MM.1S (cell line): ENCODE measurements at regions not wholly inside any gene's neighbourhood (a gene's known extent, or its start where the extent isn't known, plus 50 kb on each side); places are given as distances from the start of the nearest gene placed in this dataset.

Experiments used
- EZH2 ChIP-seq: fragments of 300-600 bp; sonication (generic); optimal IDR thresholded peaks from 2 replicates; pipeline ENCODE3; 2017; ENCODE audit warnings: low read depth, mild to moderate bottlenecking, antibody characterized with exemption, low read length, mixed read lengths
- EZH2phosphoT487 ChIP-seq: fragments of 300-600 bp; sonication (generic); IDR thresholded peaks from 2 replicates; pipeline ENCODE4 v1.6.1; 2018; ENCODE audit warnings: antibody characterized with exemption, low read length
- TF ChIP-seq, protein P1 (sequence below): fragments of 300-600 bp; sonication (generic); IDR thresholded peaks from 2 replicates; pipeline ENCODE4 v1.5.1; 2016; ENCODE audit warnings: antibody characterized with exemption, low read length, mixed read lengths

DNA sequence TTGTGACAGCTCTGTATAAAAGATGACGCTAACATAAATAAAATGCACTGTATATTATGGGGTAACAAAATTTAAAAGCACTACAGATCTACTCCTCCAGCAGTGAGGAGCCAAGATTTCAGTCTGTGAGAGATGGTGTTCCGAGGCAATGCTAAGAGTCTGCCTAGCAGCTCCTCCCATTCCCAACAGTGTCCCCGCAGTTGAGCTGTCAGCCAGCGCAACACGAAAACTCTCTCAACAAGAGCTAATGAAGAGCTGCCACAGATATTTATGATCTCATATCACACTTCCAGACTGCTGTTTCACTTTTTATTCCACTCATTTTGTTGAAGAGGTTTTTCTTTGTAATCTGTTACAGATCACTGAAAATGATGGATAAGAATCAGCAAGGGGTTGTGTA is 53.9 kb upstream of the ESRRG start:
- TF ChIP-seq, protein P1, sequence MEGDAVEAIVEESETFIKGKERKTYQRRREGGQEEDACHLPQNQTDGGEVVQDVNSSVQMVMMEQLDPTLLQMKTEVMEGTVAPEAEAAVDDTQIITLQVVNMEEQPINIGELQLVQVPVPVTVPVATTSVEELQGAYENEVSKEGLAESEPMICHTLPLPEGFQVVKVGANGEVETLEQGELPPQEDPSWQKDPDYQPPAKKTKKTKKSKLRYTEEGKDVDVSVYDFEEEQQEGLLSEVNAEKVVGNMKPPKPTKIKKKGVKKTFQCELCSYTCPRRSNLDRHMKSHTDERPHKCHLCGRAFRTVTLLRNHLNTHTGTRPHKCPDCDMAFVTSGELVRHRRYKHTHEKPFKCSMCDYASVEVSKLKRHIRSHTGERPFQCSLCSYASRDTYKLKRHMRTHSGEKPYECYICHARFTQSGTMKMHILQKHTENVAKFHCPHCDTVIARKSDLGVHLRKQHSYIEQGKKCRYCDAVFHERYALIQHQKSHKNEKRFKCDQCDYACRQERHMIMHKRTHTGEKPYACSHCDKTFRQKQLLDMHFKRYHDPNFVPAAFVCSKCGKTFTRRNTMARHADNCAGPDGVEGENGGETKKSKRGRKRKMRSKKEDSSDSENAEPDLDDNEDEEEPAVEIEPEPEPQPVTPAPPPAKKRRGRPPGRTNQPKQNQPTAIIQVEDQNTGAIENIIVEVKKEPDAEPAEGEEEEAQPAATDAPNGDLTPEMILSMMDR: no peak
- TF ChIP-seq EZH2phosphoT487: no peak
- TF ChIP-seq EZH2: no peak
